ENCODE measurements at regions not wholly inside any gene's neighbourhood (a gene's known extent, or its start where the extent isn't known, plus 50 kb on each side); places are given as distances from the start of the nearest gene placed in this dataset.
"Not testable (repeated sequence)": the region's sequence is repeated elsewhere in the genome, so short reads cannot be mapped to it uniquely, and the experiment has no call there.

DNA sequence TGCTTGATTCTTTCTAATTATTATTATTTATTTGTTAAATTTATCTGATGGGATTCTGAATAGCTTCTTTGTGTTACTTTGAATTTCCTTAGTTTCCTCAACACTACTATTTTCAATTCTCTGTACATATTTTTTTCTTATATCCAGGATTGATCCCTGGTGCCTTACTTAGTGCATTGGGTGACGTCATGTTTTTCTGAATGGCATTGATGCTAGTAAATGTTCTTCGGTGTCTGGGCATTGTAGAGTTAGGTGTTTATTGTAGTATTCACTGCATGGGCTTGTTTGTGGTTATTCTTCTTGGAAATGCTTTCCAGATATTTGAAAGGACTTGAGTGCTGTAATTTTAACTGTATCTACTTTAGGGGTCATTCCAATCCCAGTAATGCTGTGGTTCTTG lies 938.1 kb downstream of the FAM133A start:
- no peak for DNase-seq (ENCODE audit: low spot score)

DNA sequence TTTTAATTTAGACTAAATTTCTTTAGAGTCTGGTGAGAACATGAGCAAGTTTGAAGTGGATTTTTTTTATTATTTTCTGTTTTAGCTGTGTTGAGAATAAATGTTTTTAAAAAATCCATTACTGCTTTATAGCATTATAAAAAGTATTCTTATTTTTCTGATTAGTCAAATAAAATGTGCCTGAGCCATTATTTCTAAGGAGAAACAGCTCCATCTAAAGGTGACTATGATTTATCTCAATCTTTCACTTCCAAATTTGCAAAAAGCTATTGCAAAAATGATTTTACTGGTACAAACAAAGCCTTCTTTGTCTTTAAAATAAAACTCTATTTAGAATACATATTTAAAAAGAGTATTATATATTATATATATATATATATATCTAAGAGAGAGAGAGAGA lies 959.2 kb downstream of the FAM133A start:
- DNase-seq (ENCODE audit: low spot score) = no peak

DNA sequence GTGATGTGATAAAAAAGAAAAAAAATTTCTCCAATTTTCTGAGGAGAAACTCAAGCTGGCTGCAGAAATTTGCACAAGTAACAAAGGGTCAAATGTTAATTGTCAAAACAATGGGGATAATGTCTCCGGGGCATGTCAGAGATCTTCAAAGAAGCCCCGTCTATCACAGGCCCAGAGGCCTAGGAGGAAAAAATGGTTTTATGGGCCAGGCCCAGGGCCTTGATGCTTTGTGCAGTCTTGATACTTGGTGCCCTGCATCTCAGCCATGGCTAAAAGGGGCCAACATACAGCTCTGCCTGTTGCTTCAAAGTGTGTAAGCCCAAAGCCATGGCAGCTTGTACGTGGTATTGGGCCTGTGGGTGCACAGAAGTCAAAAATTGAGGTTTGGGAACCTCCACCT lies 961.0 kb downstream of the FAM133A start:
- DNase-seq (ENCODE audit: low spot score) = no peak

DNA sequence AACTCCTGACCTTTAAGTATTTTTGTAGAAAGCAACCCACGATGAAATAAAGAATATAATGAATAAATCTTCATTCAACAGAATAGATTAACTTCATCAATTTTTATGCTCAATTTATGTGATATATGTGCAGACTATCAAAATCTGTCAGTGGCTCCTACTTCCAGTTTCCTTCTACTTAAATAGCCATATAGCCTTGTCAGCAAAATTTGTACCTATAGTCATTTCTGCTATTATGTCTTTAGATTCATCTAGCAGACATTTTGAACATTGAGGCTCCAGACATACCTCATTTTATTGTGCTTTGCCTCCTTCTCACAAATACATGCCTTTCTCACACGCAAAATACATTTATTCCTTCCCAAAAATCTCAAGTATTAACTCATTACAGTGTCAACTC lies 971.7 kb downstream of the FAM133A start:
- DNase-seq (ENCODE audit: low spot score) = no peak

DNA sequence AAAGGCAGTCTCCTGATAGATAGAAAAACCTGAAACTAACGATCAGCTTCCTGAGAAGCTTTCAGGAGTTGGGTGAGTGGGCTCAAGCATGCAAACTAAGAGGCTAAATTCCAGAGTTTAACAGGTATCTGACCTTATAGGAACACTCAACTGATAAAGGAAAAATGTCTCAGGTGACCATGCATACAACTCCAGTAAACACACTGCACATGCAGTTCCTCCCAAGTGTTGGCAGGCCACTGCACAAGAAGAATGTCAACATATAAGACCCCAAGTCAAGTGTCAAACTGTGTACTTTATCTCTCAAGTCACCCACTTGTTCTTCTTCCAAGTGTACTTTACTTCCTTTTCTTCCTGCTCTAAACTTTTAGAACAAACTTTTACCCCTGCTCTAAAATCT lies 981.2 kb downstream of the FAM133A start:
- no peak for DNase-seq (ENCODE audit: low spot score)

DNA sequence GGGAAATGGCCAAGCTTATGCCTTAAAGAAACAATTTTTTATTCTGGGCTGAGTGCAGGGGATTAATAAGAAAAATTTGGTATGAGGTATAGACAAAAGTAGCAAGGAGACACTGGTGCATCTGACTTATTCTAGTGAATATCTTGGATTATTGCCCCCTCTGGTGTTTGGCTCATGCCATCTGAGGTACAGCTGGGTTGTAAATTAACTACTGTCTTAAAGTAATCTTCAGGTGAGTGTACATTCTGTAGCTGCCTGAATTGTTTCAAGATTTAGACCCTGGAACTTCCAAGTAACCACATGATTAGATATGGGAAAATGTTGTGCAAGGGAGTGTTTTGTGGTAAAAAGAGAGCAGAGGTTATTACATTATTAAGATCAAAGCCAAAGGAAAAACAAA lies 988.7 kb downstream of the FAM133A start:
- DNase-seq (ENCODE audit: low spot score) = no peak

DNA sequence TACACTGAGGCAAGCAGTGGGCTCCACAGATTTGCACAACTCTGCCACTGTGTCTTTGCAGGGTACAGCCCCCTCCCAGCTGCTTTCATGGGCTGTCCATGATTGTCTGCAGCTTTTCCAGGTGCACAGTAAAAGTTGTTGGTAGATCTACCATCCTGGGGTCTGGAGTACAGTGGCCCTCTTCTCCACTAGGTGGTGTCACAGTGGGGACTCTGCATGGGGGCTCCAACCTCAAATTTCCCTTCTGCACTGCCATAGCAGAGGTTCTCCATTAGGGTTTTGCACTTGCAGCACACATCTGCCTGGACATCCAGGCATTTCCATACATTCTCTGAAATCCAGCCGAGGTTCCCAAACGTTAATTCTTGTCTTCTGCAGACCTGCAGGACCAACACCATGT lies 1002.3 kb downstream of the FAM133A start:
- DNase-seq (ENCODE audit: low spot score) = no peak

DNA sequence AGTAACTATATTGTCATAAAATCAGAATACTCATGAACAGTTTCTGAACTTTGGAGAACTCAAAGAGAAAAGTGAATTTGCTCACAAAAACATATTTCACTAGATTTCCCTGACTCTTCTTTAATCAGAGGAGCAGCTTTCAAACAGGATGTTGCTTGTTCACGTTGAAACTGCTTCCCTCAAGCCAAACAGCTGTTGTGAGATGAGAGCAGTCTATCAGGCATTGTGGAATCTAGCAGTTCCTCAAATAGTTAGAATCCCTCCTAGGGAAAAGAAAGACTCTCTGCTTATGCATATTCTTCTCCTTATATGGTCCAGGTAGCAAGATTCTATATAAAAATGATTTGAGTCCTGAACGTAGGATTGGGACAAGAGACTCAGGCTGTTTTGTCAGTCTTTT lies 1012.1 kb downstream of the FAM133A start:
- DNase-seq (ENCODE audit: low spot score) = no peak

DNA sequence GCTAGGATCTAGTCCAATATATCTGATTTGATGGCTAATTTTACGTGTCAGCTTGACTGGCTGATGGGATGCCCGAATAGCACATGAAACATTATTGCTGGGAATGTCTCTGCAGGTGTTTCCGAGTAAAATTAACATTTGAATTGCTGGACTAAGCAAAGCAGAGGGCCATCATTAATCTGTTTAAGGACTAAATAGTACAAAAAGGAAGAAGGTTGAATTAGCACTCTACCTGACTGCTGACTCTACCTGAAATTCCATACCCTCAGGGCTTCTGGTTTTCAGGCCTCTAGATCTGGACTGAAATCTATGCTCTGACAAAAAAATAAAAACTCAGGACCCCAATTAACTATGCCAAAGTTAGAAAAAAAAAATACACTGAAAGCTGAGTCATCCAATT lies 1021.9 kb downstream of the FAM133A start:
- DNase-seq (ENCODE audit: low spot score) = no peak

DNA sequence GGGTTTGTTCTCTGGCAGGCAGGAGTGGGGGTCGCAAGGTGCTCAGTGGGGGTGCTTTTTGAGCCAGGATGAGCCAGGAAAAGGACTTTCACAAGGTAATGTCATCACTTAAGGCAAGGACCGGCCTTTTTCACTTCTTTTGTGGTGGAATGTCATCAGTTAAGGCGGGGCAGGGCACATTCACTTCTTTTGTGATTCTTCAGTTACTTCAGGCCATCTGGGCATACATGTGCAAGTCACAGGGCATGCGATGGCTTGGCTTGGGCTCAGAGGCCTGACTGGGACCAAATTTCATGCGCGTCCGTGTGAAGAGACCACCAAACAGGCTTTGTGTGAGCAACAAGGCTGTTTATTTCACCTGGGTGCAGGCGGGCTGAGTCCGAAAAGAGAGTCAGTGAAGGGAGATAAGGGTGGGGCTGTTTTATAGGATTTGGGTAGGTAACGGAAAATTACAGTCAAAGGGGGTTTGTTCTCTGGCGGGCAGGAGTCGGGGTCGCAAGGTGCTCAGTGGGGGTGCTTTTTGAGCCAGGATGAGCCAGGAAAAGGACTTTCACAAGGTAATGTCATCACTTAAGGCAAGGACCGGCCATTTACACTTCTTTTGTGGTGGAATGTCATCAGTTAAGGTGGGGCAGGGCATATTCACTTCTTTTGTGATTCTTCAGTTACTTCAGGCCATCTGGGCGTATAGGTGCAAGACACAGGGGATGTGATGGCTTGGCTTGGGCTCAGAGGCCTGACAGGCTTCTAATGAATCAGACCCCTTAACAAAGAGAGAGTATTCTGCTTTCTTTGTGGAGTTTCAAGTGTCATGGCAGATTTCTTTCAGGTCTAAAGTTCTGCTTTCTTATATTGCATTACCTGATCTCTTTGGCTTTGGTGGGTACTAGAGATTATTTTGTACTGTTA lies 1030.6 kb downstream of the FAM133A start:
- DNase-seq (ENCODE audit: low spot score) = not testable (repeated sequence)

DNA sequence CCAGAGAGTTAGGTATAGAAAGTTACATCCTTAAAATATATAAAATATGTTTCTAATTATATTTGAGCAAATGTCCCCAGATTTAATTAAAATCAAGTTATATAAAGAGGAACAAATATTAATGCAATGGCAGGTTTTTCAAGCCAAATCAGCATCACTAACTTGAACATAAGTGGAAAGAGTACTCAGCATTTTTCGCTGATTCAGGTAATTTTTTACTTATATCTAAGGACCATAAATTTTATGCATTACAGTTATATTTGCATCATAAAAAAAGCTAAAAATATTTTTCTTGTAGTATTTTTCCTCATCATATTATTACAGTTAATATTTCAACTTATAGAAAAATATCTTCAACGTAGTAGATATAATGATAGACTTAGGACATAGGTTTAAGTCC lies 1047.4 kb downstream of the FAM133A start:
- DNase-seq (ENCODE audit: low spot score) = no peak

DNA sequence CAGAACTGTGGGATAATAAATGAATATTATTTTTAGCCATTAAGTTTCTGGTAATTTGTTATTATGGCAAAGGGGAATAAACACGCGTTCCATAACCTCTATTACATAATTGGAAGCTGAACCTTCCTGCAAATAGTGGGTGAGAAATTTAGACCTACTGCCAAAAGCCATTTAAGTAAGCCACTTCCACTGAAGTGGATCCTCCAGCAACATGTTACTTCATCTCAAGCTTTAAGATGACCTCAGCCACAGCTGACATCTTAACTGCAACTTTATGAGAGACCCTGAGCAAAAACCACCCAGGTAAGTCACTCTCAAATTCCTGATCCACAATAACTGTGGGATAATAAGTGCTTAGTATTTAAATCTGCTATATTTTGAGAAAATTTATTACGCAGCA lies 1048.6 kb downstream of the FAM133A start:
- DNase-seq (ENCODE audit: low spot score) = no peak

DNA sequence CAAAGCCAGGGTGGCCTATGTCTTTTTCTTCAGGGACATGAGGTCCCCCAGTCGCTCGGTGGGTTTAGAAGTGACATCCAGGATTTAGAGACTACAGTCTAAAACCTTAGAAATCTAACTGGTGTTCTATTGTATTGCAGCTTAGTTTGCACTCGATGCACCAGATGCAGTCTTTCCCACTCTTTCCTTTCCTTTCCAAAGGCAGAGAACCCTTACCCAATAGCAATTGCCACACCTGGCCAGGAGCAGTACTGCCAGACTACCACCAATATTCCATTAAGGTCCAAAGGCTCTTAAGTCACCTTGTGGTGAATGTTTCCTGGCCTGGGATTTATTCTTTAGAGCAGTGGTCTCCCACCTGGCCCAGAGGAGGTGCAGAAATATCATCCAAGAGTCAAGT lies 1068.8 kb downstream of the FAM133A start:
- DNase-seq (ENCODE audit: low spot score) = no peak

DNA sequence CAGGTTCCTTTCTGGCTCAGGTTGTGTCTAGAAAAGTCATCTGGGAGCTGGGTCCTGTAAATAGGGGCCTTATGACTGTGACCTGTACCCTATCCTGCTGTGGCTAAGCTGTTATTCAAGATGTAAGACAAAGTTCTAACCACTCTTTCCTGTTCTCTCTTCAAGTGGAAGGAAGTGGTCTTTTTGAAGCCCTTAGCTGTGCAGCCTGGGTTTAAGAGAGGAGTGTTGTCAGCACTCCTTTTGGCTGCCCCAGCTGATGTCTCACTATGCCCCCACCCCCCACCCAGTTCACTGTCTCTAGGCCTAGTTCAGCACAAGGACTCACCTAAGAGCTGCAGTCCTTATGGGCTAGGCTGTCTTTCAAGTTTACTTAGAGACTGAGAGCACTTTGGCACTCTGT lies 1069.5 kb downstream of the FAM133A start:
- no peak for DNase-seq (ENCODE audit: low spot score)

DNA sequence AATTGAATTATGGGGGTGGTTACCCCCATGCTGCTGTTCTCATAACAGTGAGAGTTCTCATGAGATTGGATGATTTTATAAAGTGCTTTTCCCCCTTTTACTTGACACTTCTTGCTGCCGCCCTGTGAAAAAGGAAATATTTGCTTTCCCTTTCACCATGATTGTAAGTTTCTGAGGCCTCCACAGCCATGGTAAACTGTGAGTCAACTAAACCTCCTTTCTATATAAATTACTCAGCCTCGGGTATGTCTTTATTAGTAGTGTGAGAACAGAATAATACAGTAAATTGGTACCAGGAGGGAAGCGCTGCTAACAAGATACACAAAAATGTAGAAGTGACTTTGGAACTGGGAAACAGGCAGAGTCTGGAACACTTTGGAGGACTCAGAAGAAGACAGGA lies 1070.8 kb downstream of the FAM133A start:
- DNase-seq (ENCODE audit: low spot score) = no peak

DNA sequence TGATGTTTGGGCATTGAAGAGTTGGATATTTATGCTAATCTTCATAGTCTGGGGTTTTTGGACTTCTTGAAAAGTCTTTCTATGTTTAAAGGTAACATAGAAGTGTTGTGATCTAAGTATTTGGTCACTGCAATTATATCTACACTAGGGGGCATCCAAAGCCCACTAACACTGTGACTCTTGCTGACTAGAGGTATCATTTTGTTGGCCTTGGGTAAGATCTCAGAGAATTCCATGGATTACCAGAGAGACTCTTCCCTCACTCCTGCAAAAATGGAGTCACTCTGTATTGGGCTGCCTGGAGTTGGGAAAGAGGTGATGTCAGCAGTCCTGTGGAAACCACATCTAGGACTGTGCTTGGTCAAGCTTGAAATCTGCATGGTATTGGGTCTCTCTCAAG lies 1077.6 kb downstream of the FAM133A start:
- no peak for DNase-seq (ENCODE audit: low spot score)

DNA sequence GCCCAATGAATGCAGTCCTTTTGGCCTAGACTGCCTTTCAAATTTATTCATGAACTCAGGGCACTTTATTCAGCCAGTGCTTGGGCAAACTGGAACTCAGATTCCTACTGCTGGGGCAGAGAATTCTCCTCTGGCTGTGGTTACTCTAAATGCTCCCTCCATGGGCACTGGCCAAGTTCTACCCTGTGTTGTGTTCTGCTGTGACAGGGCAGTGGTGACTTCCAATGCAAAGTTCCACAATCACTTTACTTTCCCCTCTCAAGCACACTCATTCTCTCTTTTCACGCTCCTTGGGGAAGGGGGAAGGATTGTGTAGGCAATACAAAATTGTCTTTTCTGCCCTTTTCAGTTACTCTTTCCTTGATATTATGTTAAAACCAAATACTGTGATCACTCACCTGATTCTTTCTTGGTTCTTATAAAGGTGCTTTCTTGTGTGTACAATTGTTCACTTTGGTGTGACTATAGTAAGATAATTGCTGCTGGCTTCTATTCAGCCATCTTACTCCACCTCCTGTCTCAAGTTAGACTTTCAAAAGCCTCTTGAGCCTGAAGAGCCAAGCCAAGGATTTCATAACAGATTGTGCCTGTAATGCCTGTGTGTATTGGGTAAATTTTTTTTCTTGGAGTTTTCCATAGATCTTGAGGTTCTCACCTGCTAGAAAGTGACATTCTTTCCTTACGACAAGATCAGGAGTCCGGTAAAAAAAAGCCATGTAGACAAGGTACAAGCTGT lies 1078.6 kb downstream of the FAM133A start:
- no peak for DNase-seq (ENCODE audit: low spot score)

DNA sequence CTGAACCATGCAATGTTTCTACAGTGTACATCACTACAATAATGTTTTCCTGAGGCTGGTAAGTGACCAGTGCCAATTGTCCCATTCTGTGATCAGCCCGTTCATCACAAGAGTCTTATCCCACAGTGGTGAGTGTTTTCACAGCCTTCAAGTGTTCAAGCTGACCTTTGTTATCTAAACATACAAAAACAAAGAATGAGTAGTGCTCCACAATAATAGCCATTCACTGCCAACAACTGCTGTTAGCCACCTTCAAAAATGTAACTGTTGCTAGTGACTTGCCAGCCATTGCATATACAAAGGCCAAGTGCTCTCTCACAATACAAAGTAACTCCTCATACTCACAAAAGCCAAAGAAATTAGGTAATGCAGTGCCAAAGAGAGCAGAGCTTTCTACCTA lies 1084.1 kb downstream of the FAM133A start:
- no peak for DNase-seq (ENCODE audit: low spot score)

DNA sequence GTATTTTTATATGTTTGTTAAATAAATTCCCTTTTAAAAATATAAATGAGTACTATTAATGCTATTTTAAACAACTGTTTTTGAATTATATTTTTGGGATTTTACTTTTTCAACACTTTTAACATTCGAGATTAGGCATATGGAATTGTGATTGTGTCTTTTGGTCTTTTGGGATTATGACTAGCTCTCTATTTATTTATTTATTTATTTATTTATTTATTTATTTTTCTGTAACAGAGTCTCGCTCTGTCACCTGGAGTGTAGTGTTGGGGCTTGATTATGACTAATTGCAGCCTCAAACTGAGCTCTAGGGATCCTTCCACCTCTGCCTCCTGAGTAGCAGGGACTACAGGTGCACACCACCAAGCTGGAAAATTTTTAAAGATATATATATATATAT lies 1101.6 kb downstream of the FAM133A start:
- no peak for DNase-seq (ENCODE audit: low spot score)

DNA sequence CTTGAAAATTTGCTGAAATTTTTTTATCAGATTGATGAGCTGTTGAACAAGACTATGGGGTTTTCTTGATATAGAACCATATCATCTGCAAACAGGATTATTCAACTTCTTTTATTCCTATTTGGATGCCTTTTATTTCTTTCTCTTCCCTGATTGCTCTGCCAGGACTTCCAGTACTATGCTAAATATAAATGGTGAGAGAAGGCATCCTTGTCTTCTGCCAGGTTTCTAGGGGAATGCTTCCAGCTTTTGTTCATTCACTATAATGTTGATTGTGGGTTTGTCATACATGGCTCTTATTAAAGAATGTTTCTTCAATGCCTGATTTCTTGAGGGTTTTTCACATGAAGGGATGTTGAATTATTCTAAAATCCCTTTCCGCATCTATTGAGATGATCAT lies 1139.5 kb downstream of the FAM133A start:
- DNase-seq (ENCODE audit: low spot score) = peak; percentile 2

DNA sequence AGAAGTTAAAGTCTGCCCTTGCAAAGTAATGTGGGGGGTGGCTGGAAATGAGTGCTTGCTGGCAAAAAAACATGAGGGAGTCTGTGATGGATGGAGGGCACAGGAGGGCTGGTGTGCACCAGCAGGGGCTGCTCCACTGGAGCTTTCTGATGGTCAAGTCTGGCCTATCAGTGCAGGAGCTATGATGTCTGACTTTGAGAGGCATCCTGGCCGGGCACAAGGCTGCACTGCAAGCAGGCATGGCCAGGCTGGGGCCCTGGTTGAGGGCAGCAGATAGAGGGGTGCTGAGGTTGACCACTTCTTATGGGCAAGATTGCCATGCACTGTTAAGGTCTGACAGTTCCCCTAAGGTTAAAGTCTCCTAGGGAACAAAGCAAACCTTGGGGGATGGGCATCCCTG lies 1140.2 kb downstream of the FAM133A start:
- DNase-seq (ENCODE audit: low spot score) = no peak

DNA sequence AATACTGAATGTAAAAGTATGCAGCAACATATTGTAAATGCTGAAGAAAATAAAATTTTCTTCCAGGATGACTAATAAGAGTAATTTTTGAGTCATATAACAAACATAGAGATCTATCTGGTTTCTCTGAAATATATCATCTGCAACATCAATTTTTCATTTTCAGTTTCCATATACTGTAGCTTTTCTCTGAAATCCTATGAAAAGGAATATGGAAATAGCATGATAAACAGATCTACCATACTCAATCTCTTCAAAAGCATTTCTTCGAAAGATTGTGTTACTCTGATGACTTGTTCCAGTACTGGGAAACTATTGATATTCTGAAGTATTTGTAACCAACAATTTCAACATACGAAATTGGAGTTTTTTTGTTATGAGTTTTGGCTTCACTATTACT lies 1156.7 kb downstream of the FAM133A start:
- no peak for DNase-seq (ENCODE audit: low spot score)

DNA sequence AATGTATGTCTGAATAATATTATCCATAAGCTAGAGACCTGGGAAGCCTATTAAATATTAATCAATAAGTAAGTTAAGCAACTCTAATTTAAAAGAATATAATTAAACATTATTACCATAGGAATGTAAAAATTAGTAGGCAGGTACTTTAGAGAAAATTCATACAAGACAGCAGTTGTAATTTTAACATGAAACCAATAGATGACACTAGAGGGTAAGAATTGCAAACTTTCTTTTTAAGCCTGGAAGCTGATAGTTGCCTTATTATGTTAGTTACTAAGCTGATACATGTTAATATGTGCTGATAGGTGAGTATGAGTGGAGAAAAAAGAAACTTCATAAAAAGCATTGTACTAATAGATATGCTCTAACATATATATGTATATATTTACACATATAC lies 1157.4 kb downstream of the FAM133A start:
- DNase-seq (ENCODE audit: low spot score) = peak; percentile 2

DNA sequence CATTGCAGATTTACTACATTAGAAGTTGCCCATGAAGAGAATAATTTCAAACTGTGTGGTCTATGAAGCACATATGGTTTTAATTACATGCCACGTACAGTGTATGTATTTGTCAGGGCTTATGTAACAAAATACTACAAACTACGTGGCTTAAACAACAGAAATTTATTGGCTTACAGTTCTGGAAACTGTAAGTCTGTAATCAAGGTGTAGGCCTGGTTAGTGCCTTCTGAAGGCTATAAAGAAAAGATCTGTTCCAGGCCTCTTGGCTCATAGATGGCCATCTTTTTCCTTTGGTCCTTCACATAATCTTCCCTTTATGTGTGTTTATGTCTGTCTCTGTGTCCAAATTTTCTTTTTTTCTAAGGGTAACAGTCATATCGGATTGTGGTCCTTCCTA lies 1160.2 kb downstream of the FAM133A start:
- no peak for DNase-seq (ENCODE audit: low spot score)

Data from Ammon's horn (tissue), 1 donor.